Fibroblast of skin of left quadriceps (primary cell): ENCODE measurements at regions not wholly inside any gene's neighbourhood (a gene's known extent, or its start where the extent isn't known, plus 50 kb on each side); places are given as distances from the start of the nearest gene placed in this dataset.
"Not testable (repeated sequence)": the region's sequence is repeated elsewhere in the genome, so short reads cannot be mapped to it uniquely, and the experiment has no call there.

Experiments used
- DNase-seq, 2 experiments: peaks; one replicate each; pipeline ENCODE4 v3.0.0-alpha.2; 2013; ENCODE audit warnings: low read depth in 2 of 2

- DNase-seq = no peak
Measured at GRCh38 chr2:129800285-129800684, 179.2 kb upstream of the RAB6C start.

- DNase-seq = no peak
Measured at GRCh38 chr2:129800686-129801085, 178.8 kb upstream of the RAB6C start.

GRCh38 chr2:129801575-129801974 is 177.9 kb upstream of the RAB6C start:
- peak; percentile 56 for DNase-seq

- no peak for DNase-seq
Measured at GRCh38 chr2:129802290-129802689, 177.2 kb upstream of the RAB6C start.

GRCh38 chr2:129803032-129803431 is 176.4 kb upstream of the RAB6C start:
- DNase-seq = peak; percentile 48 to 50

- peak; percentile 29 to 42 for DNase-seq
Measured at GRCh38 chr2:129803871-129804270, 175.6 kb upstream of the RAB6C start.

GRCh38 chr2:129805899-129806298 is 173.6 kb upstream of the RAB6C start:
- no peak for DNase-seq

GRCh38 chr2:129806317-129806716 is 173.1 kb upstream of the RAB6C start:
- no peak for DNase-seq

GRCh38 chr2:129806990-129807389 is 172.5 kb upstream of the RAB6C start:
- no peak for DNase-seq

- not testable (repeated sequence) for DNase-seq
Measured at GRCh38 chr2:129807642-129808338, 171.7 kb upstream of the RAB6C start.

GRCh38 chr2:129810521-129810920 is 168.9 kb upstream of the RAB6C start:
- no peak for DNase-seq

- no peak for DNase-seq
Measured at GRCh38 chr2:129812071-129812470, 167.4 kb upstream of the RAB6C start.

GRCh38 chr2:129812654-129813053 is 166.8 kb upstream of the RAB6C start:
- DNase-seq = no peak

GRCh38 chr2:129813404-129813803 is 166.1 kb upstream of the RAB6C start:
- no peak for DNase-seq

- no peak for DNase-seq
Measured at GRCh38 chr2:129816813-129817574, 162.5 kb upstream of the RAB6C start.

GRCh38 chr2:129819855-129820254 is 159.6 kb upstream of the RAB6C start:
- no peak for DNase-seq

GRCh38 chr2:129820908-129821307 is 158.6 kb upstream of the RAB6C start:
- DNase-seq = no peak

- DNase-seq = no peak
Measured at GRCh38 chr2:129821445-129821844, 158.0 kb upstream of the RAB6C start.

- no peak for DNase-seq
Measured at GRCh38 chr2:129823044-129823443, 156.4 kb upstream of the RAB6C start.

GRCh38 chr2:129827311-129828090 is 152.0 kb upstream of the RAB6C start:
- no peak for DNase-seq

GRCh38 chr2:129828792-129829191 is 150.7 kb upstream of the RAB6C start:
- no peak for DNase-seq

GRCh38 chr2:129829588-129829987 is 149.9 kb upstream of the RAB6C start:
- no peak for DNase-seq

- no peak for DNase-seq
Measured at GRCh38 chr2:129831018-129831417, 148.4 kb upstream of the RAB6C start.
